Activated naive CD8-positive, alpha-beta T cell treated with anti-CD3 and anti-CD28 coated beads, Interleukin-2, amount 50 U/mL, for 16 hours (primary cell): ENCODE measurements at regions not wholly inside any gene's neighbourhood (a gene's known extent, or its start where the extent isn't known, plus 50 kb on each side); places are given as distances from the start of the nearest gene placed in this dataset.

Source experiments
- DNase-seq: peaks from one replicate; pipeline ENCODE4 v3.0.0-alpha.2; 2020; ENCODE audit warnings: low read depth, low spot score

GRCh38 chr15:94056314-94056713, 175.0 kb upstream of the MCTP2 start:
- no peak for DNase-seq

GRCh38 chr15:94053626-94054025, 177.7 kb upstream of the MCTP2 start:
- no peak for DNase-seq

- no peak for DNase-seq
Observed at GRCh38 chr15:94052711-94053110, 178.7 kb upstream of the MCTP2 start.

GRCh38 chr15:94047566-94047965, 183.8 kb upstream of the MCTP2 start:
- no peak for DNase-seq

GRCh38 chr15:94042180-94042928, 189.0 kb upstream of the MCTP2 start:
- DNase-seq, result no peak

GRCh38 chr15:94041746-94042145, 189.6 kb upstream of the MCTP2 start:
- DNase-seq, result no peak

GRCh38 chr15:94040541-94041248, 190.7 kb upstream of the MCTP2 start:
- no peak for DNase-seq

GRCh38 chr15:94036156-94036555, 195.2 kb upstream of the MCTP2 start:
- no peak for DNase-seq

GRCh38 chr15:94033683-94034020, 197.7 kb upstream of the MCTP2 start:
- DNase-seq, result no peak

GRCh38 chr15:94033014-94033682, 198.2 kb upstream of the MCTP2 start:
- DNase-seq, result no peak

GRCh38 chr15:94032571-94032970, 198.8 kb upstream of the MCTP2 start:
- no peak for DNase-seq

GRCh38 chr15:94031072-94031471, 200.3 kb upstream of the MCTP2 start:
- no peak for DNase-seq

- no peak for DNase-seq
Observed at GRCh38 chr15:94029495-94029894, 201.9 kb upstream of the MCTP2 start.

GRCh38 chr15:94028809-94029208, 202.6 kb upstream of the MCTP2 start:
- DNase-seq, result no peak

- no peak for DNase-seq
Observed at GRCh38 chr15:94028121-94028520, 203.2 kb upstream of the MCTP2 start.

GRCh38 chr15:94027581-94027980, 203.8 kb upstream of the MCTP2 start:
- DNase-seq, result no peak

GRCh38 chr15:94026458-94027304, 204.7 kb upstream of the MCTP2 start:
- DNase-seq, result no peak

- no peak for DNase-seq
Observed at GRCh38 chr15:94023531-94023930, 207.8 kb upstream of the MCTP2 start.

- no peak for DNase-seq
Observed at GRCh38 chr15:94021621-94022320, 209.6 kb upstream of the MCTP2 start.

GRCh38 chr15:94019062-94019461, 212.3 kb upstream of the MCTP2 start:
- DNase-seq, result no peak

GRCh38 chr15:94015324-94015723, 216.0 kb upstream of the MCTP2 start:
- no peak for DNase-seq
